ENCODE measurements at regions not wholly inside any gene's neighbourhood (a gene's known extent, or its start where the extent isn't known, plus 50 kb on each side); places are given as distances from the start of the nearest gene placed in this dataset.

- intact Hi-C loops (cut with DNase I): no loop called here
- DNase-seq (ENCODE audit: extremely low spot score in 2 of 2): no peak
- no peaks in the 10 kb centered on the region for H3K9me3 ChIP-seq
- H3K27ac ChIP-seq: no peak overlapping the region
- TF ChIP-seq POLR2AphosphoS5 (IDR thresholded peaks at IDR 0.05; ENCODE audit: insufficient read depth in 1 of 2, low read depth in 1 of 2) (no peak), POLR2A (IDR thresholded peaks at IDR 0.05) (no peak)
- TF ChIP-seq, protein P1, sequence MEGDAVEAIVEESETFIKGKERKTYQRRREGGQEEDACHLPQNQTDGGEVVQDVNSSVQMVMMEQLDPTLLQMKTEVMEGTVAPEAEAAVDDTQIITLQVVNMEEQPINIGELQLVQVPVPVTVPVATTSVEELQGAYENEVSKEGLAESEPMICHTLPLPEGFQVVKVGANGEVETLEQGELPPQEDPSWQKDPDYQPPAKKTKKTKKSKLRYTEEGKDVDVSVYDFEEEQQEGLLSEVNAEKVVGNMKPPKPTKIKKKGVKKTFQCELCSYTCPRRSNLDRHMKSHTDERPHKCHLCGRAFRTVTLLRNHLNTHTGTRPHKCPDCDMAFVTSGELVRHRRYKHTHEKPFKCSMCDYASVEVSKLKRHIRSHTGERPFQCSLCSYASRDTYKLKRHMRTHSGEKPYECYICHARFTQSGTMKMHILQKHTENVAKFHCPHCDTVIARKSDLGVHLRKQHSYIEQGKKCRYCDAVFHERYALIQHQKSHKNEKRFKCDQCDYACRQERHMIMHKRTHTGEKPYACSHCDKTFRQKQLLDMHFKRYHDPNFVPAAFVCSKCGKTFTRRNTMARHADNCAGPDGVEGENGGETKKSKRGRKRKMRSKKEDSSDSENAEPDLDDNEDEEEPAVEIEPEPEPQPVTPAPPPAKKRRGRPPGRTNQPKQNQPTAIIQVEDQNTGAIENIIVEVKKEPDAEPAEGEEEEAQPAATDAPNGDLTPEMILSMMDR (IDR thresholded peaks at IDR 0.05): no peak
- no peaks in the 10 kb centered on the region for H3K36me3 ChIP-seq
- no peaks in the 10 kb centered on the region for H3K4me1 ChIP-seq
- no peaks in the 10 kb centered on the region for H3K27me3 ChIP-seq
- H3K4me3 ChIP-seq: no peak overlapping the region
Measured at GRCh38 chr5:117667105-117667504, 1092.5 kb upstream of the SEMA6A start.

GRCh38 chr5:117665121-117665520 lies 1090.5 kb upstream of the SEMA6A start:
- intact Hi-C loops (cut with DNase I): no loop called here
- H3K36me3 ChIP-seq: no peaks in the 10 kb centered on the region
- H3K4me3 ChIP-seq: no peak overlapping the region
- no peaks in the 10 kb centered on the region for H3K9me3 ChIP-seq
- H3K27me3 ChIP-seq: no peaks in the 10 kb centered on the region
- TF ChIP-seq, protein P1 (IDR thresholded peaks at IDR 0.05): no peak
- TF ChIP-seq POLR2A (IDR thresholded peaks at IDR 0.05): no peak
- no peak for TF ChIP-seq POLR2AphosphoS5 (IDR thresholded peaks at IDR 0.05; ENCODE audit: insufficient read depth in 1 of 2, low read depth in 1 of 2)
- H3K27ac ChIP-seq: no peak overlapping the region
- DNase-seq (ENCODE audit: extremely low spot score in 2 of 2): no peak
- H3K4me1 ChIP-seq: no peaks in the 10 kb centered on the region

- no peak for DNase-seq (ENCODE audit: extremely low spot score in 2 of 2)
- no peaks in the 10 kb centered on the region for H3K27me3 ChIP-seq
- H3K36me3 ChIP-seq: no peaks in the 10 kb centered on the region
- H3K4me1 ChIP-seq: no peaks in the 10 kb centered on the region
- TF ChIP-seq POLR2A (IDR thresholded peaks at IDR 0.05): no peak
- intact Hi-C loops (cut with DNase I): no loop called here
- no peak overlapping the region for H3K27ac ChIP-seq
- no peak overlapping the region for H3K4me3 ChIP-seq
- H3K9me3 ChIP-seq: no peaks in the 10 kb centered on the region
Measured at GRCh38 chr5:117662361-117662760, 1087.7 kb upstream of the SEMA6A start.

- no peak for TF ChIP-seq POLR2AphosphoS5 (IDR thresholded peaks at IDR 0.05; ENCODE audit: insufficient read depth in 1 of 2, low read depth in 1 of 2)
- TF ChIP-seq POLR2A (IDR thresholded peaks at IDR 0.05): no peak
- TF ChIP-seq, protein P1 (IDR thresholded peaks at IDR 0.05): no peak
- intact Hi-C loops (cut with DNase I): no loop called here
- H3K27me3 ChIP-seq: no peaks in the 10 kb centered on the region
- no peaks in the 10 kb centered on the region for H3K9me3 ChIP-seq
- H3K27ac ChIP-seq: no peak overlapping the region
- no peak overlapping the region for H3K4me3 ChIP-seq
- no peaks in the 10 kb centered on the region for H3K4me1 ChIP-seq
- no peaks in the 10 kb centered on the region for H3K36me3 ChIP-seq
- no peak for DNase-seq (ENCODE audit: extremely low spot score in 2 of 2)
Measured at GRCh38 chr5:117657541-117657940, 1082.9 kb upstream of the SEMA6A start.

GRCh38 chr5:117652958-117653280 lies 1078.3 kb upstream of the SEMA6A start:
- no peak overlapping the region for H3K27ac ChIP-seq
- H3K4me1 ChIP-seq: no peaks in the 10 kb centered on the region
- H3K9me3 ChIP-seq: no peaks in the 10 kb centered on the region
- no peak for DNase-seq (ENCODE audit: extremely low spot score in 2 of 2)
- H3K4me3 ChIP-seq: no peak overlapping the region
- intact Hi-C loops (cut with DNase I): no loop called here
- H3K27me3 ChIP-seq: no peaks in the 10 kb centered on the region
- TF ChIP-seq POLR2AphosphoS5 (IDR thresholded peaks at IDR 0.05; ENCODE audit: insufficient read depth in 1 of 2, low read depth in 1 of 2): no peak
- TF ChIP-seq POLR2A (IDR thresholded peaks at IDR 0.05): no peak
- TF ChIP-seq, protein P1 (IDR thresholded peaks at IDR 0.05): no peak
- no peaks in the 10 kb centered on the region for H3K36me3 ChIP-seq

Data from vagina (tissue), 2 donors.